H9 (cell line): ENCODE measurements at regions not wholly inside any gene's neighbourhood (a gene's known extent, or its start where the extent isn't known, plus 50 kb on each side); places are given as distances from the start of the nearest gene placed in this dataset.
"Not testable (repeated sequence)": the region's sequence is repeated elsewhere in the genome, so short reads cannot be mapped to it uniquely, and the experiment has no call there.

Source experiments
- DNase-seq: peaks from one replicate; pipeline ENCODE4 v3.0.0-alpha.2; 2017
- H2AFZ ChIP-seq: one replicate; pipeline ENCODE4 v1.6.1; 2013; ENCODE audit warnings: mild to moderate bottlenecking, low read length, control low read depth, moderate library complexity
- H2AK5ac ChIP-seq: 2 replicates; pipeline ENCODE4 v1.6.1; 2013; ENCODE audit warnings: low read length, control low read depth, mixed read lengths; ENCODE audit not compliant: insufficient read length
- H2BK120ac ChIP-seq: one replicate; pipeline ENCODE4 v1.6.1; 2013; ENCODE audit warnings: low read depth, mild to moderate bottlenecking, low read length, control low read depth, inconsistent platforms; ENCODE audit not compliant: poor library complexity, severe bottlenecking
- H2BK12ac ChIP-seq: 2 replicates; pipeline ENCODE4 v1.6.1; 2013; ENCODE audit warnings: low read length, control low read depth, mixed read lengths, low read depth; ENCODE audit not compliant: insufficient read length
- H2BK15ac ChIP-seq: 2 replicates; pipeline ENCODE4 v1.6.1; 2013; ENCODE audit warnings: low read depth, low read length, control low read depth
- H2BK20ac ChIP-seq: one replicate; pipeline ENCODE4 v1.6.1; 2013; ENCODE audit warnings: low read depth, mild to moderate bottlenecking, low read length, control low read depth, inconsistent platforms; ENCODE audit not compliant: poor library complexity, severe bottlenecking
- H2BK5ac ChIP-seq: 2 replicates; pipeline ENCODE4 v1.6.1; 2013; ENCODE audit warnings: low read length, control low read depth, mixed read lengths; ENCODE audit not compliant: insufficient read length
- H3K14ac ChIP-seq: 2 replicates; pipeline ENCODE4 v1.6.1; 2013; ENCODE audit warnings: low read length, control low read depth; ENCODE audit not compliant: insufficient read depth
- H3K18ac ChIP-seq: 2 replicates; pipeline ENCODE4 v1.6.1; 2013; ENCODE audit warnings: low read depth, mild to moderate bottlenecking, mixed read lengths, low read length, control low read depth; ENCODE audit not compliant: insufficient read length
- H3K23ac ChIP-seq: 2 replicates; pipeline ENCODE4 v1.6.1; 2013; ENCODE audit warnings: low read length, control low read depth, mixed read lengths, low read depth; ENCODE audit not compliant: insufficient read length
- H3K23me2 ChIP-seq: 2 replicates; pipeline ENCODE4 v1.6.1; 2013; ENCODE audit warnings: low read depth, mild to moderate bottlenecking, mixed read lengths, low read length, control low read depth; ENCODE audit not compliant: insufficient read length, poor library complexity, severe bottlenecking
- H3K27ac ChIP-seq: 2 replicates; pipeline ENCODE4 v1.5.1; 2013; ENCODE audit warnings: low read length, control low read depth, mixed read lengths, low read depth; ENCODE audit not compliant: insufficient read length
- H3K27me3 ChIP-seq: 2 replicates; pipeline ENCODE4 v1.6.1; 2013; ENCODE audit warnings: low read length, control low read depth, inconsistent platforms; ENCODE audit not compliant: insufficient read depth
- H3K4ac ChIP-seq: 2 replicates; pipeline ENCODE4 v1.6.1; 2013; ENCODE audit warnings: low read depth, mild to moderate bottlenecking, control low read depth, inconsistent platforms, low read length, moderate library complexity
- H3K4me1 ChIP-seq: 2 replicates; pipeline ENCODE4 v1.6.1; 2013; ENCODE audit warnings: low read length, control low read depth, inconsistent platforms; ENCODE audit not compliant: insufficient read depth
- H3K4me2 ChIP-seq: 2 replicates; pipeline ENCODE4 v1.6.1; 2013; ENCODE audit warnings: low read length, control low read depth, mixed read lengths; ENCODE audit not compliant: insufficient read length, insufficient read depth
- H3K56ac ChIP-seq: 2 replicates; pipeline ENCODE4 v1.6.1; 2013; ENCODE audit warnings: low read depth, mild to moderate bottlenecking, mixed read lengths, low read length, control low read depth; ENCODE audit not compliant: insufficient read length
- H3K79me1 ChIP-seq: 2 replicates; pipeline ENCODE4 v1.6.1; 2013; ENCODE audit warnings: low read depth, mild to moderate bottlenecking, moderate library complexity, low read length, control low read depth, inconsistent platforms; ENCODE audit not compliant: insufficient read depth, poor library complexity, severe bottlenecking
- H3K79me2 ChIP-seq: 2 replicates; pipeline ENCODE4 v1.6.1; 2013; ENCODE audit warnings: low read length, control low read depth, inconsistent platforms; ENCODE audit not compliant: insufficient read depth
- H3K9ac ChIP-seq: 2 replicates; pipeline ENCODE4 v1.6.1; 2013; ENCODE audit warnings: low read length, control low read depth, mixed read lengths; ENCODE audit not compliant: insufficient read length; ENCODE audit errors: extremely low read depth
- H3K9me3 ChIP-seq: one replicate; pipeline ENCODE4 v1.6.1; 2013; ENCODE audit warnings: low read depth, low read length, inconsistent platforms; ENCODE audit not compliant: control insufficient read depth
- H3T11ph ChIP-seq: one replicate; pipeline ENCODE4 v1.6.1; 2013; ENCODE audit warnings: mild to moderate bottlenecking, low read length, control low read depth, inconsistent platforms
- H4K20me1 ChIP-seq: one replicate; pipeline ENCODE4 v1.6.1; 2013; ENCODE audit not compliant: control insufficient read depth, insufficient read length, insufficient read depth
- H4K5ac ChIP-seq: 2 replicates; pipeline ENCODE4 v1.6.1; 2013; ENCODE audit warnings: low read depth, mild to moderate bottlenecking, mixed read lengths, low read length, control low read depth; ENCODE audit not compliant: insufficient read length
- H4K8ac ChIP-seq: replicated peaks from 2 replicates; pipeline ENCODE4 v1.6.1; 2013; ENCODE audit warnings: low read length, control low read depth, mixed read lengths, low read depth; ENCODE audit not compliant: insufficient read length
- H4K91ac ChIP-seq: 2 replicates; pipeline ENCODE4 v1.6.1; 2013; ENCODE audit warnings: low read depth, mild to moderate bottlenecking, moderate library complexity, mixed read lengths, low read length, control low read depth; ENCODE audit not compliant: insufficient read length
- H3K27ac Mint-ChIP-seq, 3 experiments: 2 replicates in 2 of 3; 3 replicates in 1 of 3; pipeline ENCODE4 v1.8.0; 2020 to 2021; ENCODE audit warnings: mixed read lengths in 3 of 3, mild to moderate bottlenecking in 1 of 3, moderate library complexity in 1 of 3
- H3K27me3 Mint-ChIP-seq: 2 replicates; pipeline ENCODE4 v1.8.0; 2021; ENCODE audit warnings: low read depth, mild to moderate bottlenecking, moderate library complexity, mixed read lengths
- H3K36me3 Mint-ChIP-seq, 3 experiments: 2 replicates in 2 of 3; 3 replicates in 1 of 3; pipeline ENCODE4 v1.8.0; 2020 to 2021; ENCODE audit warnings: low read depth in 3 of 3, mixed read lengths in 3 of 3; ENCODE audit not compliant: insufficient read depth in 1 of 3
- H3K4me1 Mint-ChIP-seq, 2 experiments: 2 replicates each; pipeline ENCODE4 v1.8.0; 2020; ENCODE audit warnings: mixed read lengths in 2 of 2
- H3K4me3 Mint-ChIP-seq, 2 experiments: 2 replicates in 1 of 2; 3 replicates in 1 of 2; pipeline ENCODE4 v1.8.0; 2020 to 2021; ENCODE audit warnings: mild to moderate bottlenecking in 2 of 2, mixed read lengths in 2 of 2, moderate library complexity in 1 of 2
- H3K9me3 Mint-ChIP-seq, 2 experiments: 2 replicates in 1 of 2; 3 replicates in 1 of 2; pipeline ENCODE4 v1.8.0; 2020; ENCODE audit warnings: mild to moderate bottlenecking in 2 of 2, mixed read lengths in 2 of 2, moderate library complexity in 1 of 2
- WGBS: extraction: QIAGEN DNeasy Blood & Tissue Kit; methylation state at CpG from one replicate; pipeline ENCODE4 v1.1.7; 2013; ENCODE audit warnings: missing lambda C conversion rate, low lambda C conversion rate, mixed read lengths; ENCODE audit not compliant: insufficient read length; ENCODE audit errors: extremely low coverage; 5-methylcytosine and 5-hydroxymethylcytosine counted together
- TF ChIP-seq, protein P1 (sequence below): fragments of 200-600 bp; sonication (generic); conservative IDR thresholded peaks from 3 replicates; pipeline ENCODE4 v1.8.0; 2021; ENCODE audit warnings: antibody characterized with exemption, mild to moderate bottlenecking

DNA sequence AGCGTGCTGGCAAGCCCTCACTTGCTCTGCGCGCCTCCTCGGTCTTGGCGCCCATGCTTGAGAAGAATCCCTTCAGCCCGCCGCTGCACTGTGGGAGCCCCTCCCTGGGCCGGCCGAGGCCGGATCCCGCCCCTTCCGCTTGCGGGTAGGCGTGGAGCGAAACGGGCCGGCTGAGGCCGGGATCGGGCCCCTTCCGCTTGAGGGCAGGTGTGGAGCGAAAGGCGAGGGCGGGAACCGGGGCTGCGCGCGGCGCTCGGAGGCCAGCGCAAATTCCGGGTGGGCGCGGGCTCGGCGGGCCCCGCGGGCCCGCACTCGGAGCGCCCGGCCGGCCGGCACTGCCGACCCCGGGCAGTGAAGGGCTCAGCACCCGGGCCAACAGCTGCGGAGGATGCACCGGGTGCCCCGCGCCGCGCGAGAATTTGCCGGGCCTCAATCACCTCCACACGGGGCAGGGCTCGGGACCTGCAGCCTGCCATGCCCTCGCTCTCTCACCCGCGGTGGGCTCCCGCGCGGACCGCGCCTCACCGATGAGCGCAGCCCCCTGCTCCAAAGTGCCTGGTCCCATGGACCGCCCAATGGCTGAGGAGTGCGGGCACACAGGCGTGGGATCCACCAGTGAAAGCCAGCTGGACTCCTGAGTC is 58.1 kb upstream of the GBA3 start:
- no peaks in the 10 kb centered on the region for H3K79me2 ChIP-seq
- no peak overlapping the region for H3K18ac ChIP-seq
- H3T11ph ChIP-seq: no peak overlapping the region
- H2BK15ac ChIP-seq: no peak overlapping the region
- H2AFZ ChIP-seq: no peak overlapping the region
- H4K8ac ChIP-seq: no peak overlapping the region
- no peak overlapping the region for H2AK5ac ChIP-seq
- Mint-ChIP-seq H3K9me3 (peaks cover 11 to 17% of the 10 kb centered on the region in 2 experiments; a peak in 4 of 5 replicates), H3K36me3 (peaks cover 2 to 13% (median 7%) of the 10 kb centered on the region in 3 experiments; a peak in 4 of 7 replicates), H3K4me3 (no peak overlapping the region), H3K27me3 (no peaks in the 10 kb centered on the region), H3K4me1 (no peaks in the 10 kb centered on the region), H3K27ac (no peak overlapping the region)
- no peak overlapping the region for H3K9ac ChIP-seq
- no peak for DNase-seq
- H3K14ac ChIP-seq: no peak overlapping the region
- H4K20me1 ChIP-seq: no peaks in the 10 kb centered on the region
- H3K79me1 ChIP-seq: no peaks in the 10 kb centered on the region
- no peak overlapping the region for H3K4me2 ChIP-seq
- no peak overlapping the region for H3K56ac ChIP-seq
- no peaks in the 10 kb centered on the region for H3K9me3 ChIP-seq
- no peak overlapping the region for H3K27ac ChIP-seq
- H4K91ac ChIP-seq: no peak overlapping the region
- H3K23me2 ChIP-seq: no peaks in the 10 kb centered on the region
- no CpG with 5 or more reads among the region's 69 CpGs for WGBS
- H4K5ac ChIP-seq: no peak overlapping the region
- no peak overlapping the region for H2BK20ac ChIP-seq
- TF ChIP-seq, protein P1, sequence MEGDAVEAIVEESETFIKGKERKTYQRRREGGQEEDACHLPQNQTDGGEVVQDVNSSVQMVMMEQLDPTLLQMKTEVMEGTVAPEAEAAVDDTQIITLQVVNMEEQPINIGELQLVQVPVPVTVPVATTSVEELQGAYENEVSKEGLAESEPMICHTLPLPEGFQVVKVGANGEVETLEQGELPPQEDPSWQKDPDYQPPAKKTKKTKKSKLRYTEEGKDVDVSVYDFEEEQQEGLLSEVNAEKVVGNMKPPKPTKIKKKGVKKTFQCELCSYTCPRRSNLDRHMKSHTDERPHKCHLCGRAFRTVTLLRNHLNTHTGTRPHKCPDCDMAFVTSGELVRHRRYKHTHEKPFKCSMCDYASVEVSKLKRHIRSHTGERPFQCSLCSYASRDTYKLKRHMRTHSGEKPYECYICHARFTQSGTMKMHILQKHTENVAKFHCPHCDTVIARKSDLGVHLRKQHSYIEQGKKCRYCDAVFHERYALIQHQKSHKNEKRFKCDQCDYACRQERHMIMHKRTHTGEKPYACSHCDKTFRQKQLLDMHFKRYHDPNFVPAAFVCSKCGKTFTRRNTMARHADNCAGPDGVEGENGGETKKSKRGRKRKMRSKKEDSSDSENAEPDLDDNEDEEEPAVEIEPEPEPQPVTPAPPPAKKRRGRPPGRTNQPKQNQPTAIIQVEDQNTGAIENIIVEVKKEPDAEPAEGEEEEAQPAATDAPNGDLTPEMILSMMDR: no peak
- no peaks in the 10 kb centered on the region for H3K27me3 ChIP-seq
- H3K23ac ChIP-seq: no peak overlapping the region
- H3K4me1 ChIP-seq: peaks cover 4% of the 10 kb centered on the region; the same call in 1 of the 2 replicates
- no peak overlapping the region for H2BK120ac ChIP-seq
- no peak overlapping the region for H3K4ac ChIP-seq
- H2BK5ac ChIP-seq: no peak overlapping the region
- H2BK12ac ChIP-seq: no peak overlapping the region

DNA sequence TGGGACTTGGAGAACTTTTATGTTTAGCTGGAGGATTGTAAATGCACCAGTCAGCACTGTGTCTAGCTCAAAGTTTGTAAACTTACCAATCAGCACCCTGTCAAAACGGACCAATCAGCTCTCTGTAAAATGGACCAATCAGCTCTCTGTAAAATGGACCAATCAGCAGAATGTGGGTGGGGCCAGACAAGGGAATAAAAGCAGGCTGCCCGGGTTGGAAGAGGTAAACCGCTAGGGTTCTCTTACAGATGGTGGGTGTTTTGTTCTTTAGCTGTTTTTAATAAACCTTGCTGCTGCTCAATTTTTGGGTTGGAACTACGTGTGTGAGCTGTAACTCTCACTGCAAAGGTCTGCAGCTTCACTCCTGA is 57.6 kb upstream of the GBA3 start:
- not testable (repeated sequence) for H2BK12ac ChIP-seq, H3K4me1 Mint-ChIP-seq, H2BK120ac ChIP-seq, H3K79me1 ChIP-seq, H2AFZ ChIP-seq, H3K27ac Mint-ChIP-seq, H3K79me2 ChIP-seq, H3K4me2 ChIP-seq, H3K4me3 Mint-ChIP-seq, H3K9me3 ChIP-seq, H4K8ac ChIP-seq, H3K14ac ChIP-seq, H3K4ac ChIP-seq, H2BK20ac ChIP-seq, H3K23ac ChIP-seq, H3K27me3 ChIP-seq, DNase-seq, H3K27ac ChIP-seq, H4K20me1 ChIP-seq, H3K27me3 Mint-ChIP-seq, H3T11ph ChIP-seq, H3K9ac ChIP-seq, H2BK15ac ChIP-seq, H2AK5ac ChIP-seq, H3K56ac ChIP-seq, H3K18ac ChIP-seq, H3K4me1 ChIP-seq, H3K23me2 ChIP-seq, H4K5ac ChIP-seq, H2BK5ac ChIP-seq, H4K91ac ChIP-seq
- Mint-ChIP-seq H3K9me3 (peaks cover 13 to 17% of the 10 kb centered on the region in 2 experiments; a peak in 4 of 5 replicates), H3K36me3 (peaks cover 2 to 13% (median 7%) of the 10 kb centered on the region in 3 experiments; a peak in 4 of 7 replicates)
- WGBS: no CpG with 5 or more reads among the region's 4 CpGs
